Osteocyte (in vitro differentiated cells): ENCODE measurements at regions not wholly inside any gene's neighbourhood (a gene's known extent, or its start where the extent isn't known, plus 50 kb on each side); places are given as distances from the start of the nearest gene placed in this dataset.

Experiments used
- DNase-seq: peaks from one replicate; pipeline ENCODE4 v3.0.0; 2021; ENCODE audit warnings: mixed read lengths; ENCODE audit not compliant: unreplicated experiment; ENCODE audit errors: extremely low spot score
- H3K27ac Mint-ChIP-seq: one replicate; pipeline ENCODE4 v1.8.0; 2021; ENCODE audit warnings: mild to moderate bottlenecking, mixed read lengths; ENCODE audit not compliant: unreplicated experiment
- H3K27me3 Mint-ChIP-seq: one replicate; pipeline ENCODE4 v1.8.0; 2021; ENCODE audit warnings: mixed read lengths; ENCODE audit not compliant: unreplicated experiment
- H3K36me3 Mint-ChIP-seq: one replicate; pipeline ENCODE4 v1.8.0; 2021; ENCODE audit warnings: mixed read lengths; ENCODE audit not compliant: unreplicated experiment
- H3K4me1 Mint-ChIP-seq: one replicate; pipeline ENCODE4 v1.8.0; 2021; ENCODE audit warnings: mixed read lengths; ENCODE audit not compliant: unreplicated experiment
- H3K4me3 Mint-ChIP-seq: one replicate; pipeline ENCODE4 v1.8.0; 2021; ENCODE audit warnings: mild to moderate bottlenecking, moderate library complexity, mixed read lengths; ENCODE audit not compliant: unreplicated experiment
- H3K9me3 Mint-ChIP-seq: one replicate; pipeline ENCODE4 v1.8.0; 2021; ENCODE audit warnings: mixed read lengths; ENCODE audit not compliant: unreplicated experiment
- CTCF ChIP-seq: fragments of 200-600 bp; sonication (generic); IDR thresholded peaks from 2 replicates; pipeline ENCODE4 v1.5.0; 2021; ENCODE audit warnings: antibody characterized with exemption, mild to moderate bottlenecking, moderate library complexity

GRCh38 chr1:194277927-194278326 lies 1091.5 kb upstream of the B3GALT2 start:
- no peak for TF ChIP-seq CTCF
- Mint-ChIP-seq H3K27ac (no peak overlapping the region), H3K36me3 (peaks cover 2% of the 10 kb centered on the region), H3K4me3 (no peak overlapping the region), H3K4me1 (peaks cover 9% of the 10 kb centered on the region), H3K27me3 (no peaks in the 10 kb centered on the region), H3K9me3 (peaks cover 3% of the 10 kb centered on the region)
- no peak for DNase-seq

DNA sequence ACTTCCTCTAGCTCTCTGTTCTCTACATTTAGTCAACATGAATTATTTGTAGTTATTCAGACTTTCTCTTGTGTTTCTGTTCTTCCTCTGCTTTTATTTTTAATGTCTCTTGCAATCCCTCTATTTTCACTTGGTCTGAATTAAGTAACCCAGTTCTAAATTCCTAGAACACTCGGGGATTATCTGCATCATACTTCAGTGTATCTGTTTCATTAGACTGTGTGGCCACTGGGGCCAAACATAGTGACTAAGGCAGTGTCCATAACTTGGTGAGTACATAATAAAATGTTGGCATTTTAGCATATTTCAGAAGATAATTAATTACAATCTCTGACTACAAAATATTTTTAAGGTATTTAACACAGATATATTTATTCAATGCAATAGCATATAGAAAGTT lies 1087.2 kb upstream of the B3GALT2 start:
- Mint-ChIP-seq H3K9me3 (peaks cover 3% of the 10 kb centered on the region), H3K27ac (no peak overlapping the region), H3K36me3 (peaks cover 2% of the 10 kb centered on the region), H3K4me3 (no peak overlapping the region), H3K4me1 (peaks cover 9% of the 10 kb centered on the region), H3K27me3 (no peaks in the 10 kb centered on the region)
- DNase-seq: no peak
- TF ChIP-seq CTCF: no peak

- peaks cover 3% of the 10 kb centered on the region for H3K9me3 Mint-ChIP-seq
Observed at GRCh38 chr1:194268839-194269238, 1082.4 kb upstream of the B3GALT2 start.

GRCh38 chr1:194267021-194267420 lies 1080.6 kb upstream of the B3GALT2 start:
- Mint-ChIP-seq H3K9me3 (peaks cover 11% of the 10 kb centered on the region), H3K27ac (no peak overlapping the region), H3K4me1 (no peaks in the 10 kb centered on the region), H3K4me3 (no peak overlapping the region), H3K36me3 (no peaks in the 10 kb centered on the region), H3K27me3 (no peaks in the 10 kb centered on the region)
- TF ChIP-seq CTCF: no peak
- DNase-seq: no peak

More at GRCh38 chr1:194268839-194269238, 1082.4 kb upstream of the B3GALT2 start:
- H3K36me3 Mint-ChIP-seq: peaks cover 2% of the 10 kb centered on the region
- H3K27me3 Mint-ChIP-seq: no peaks in the 10 kb centered on the region
- TF ChIP-seq CTCF: no peak
- DNase-seq: no peak
- H3K27ac Mint-ChIP-seq: no peak overlapping the region
- H3K4me1 Mint-ChIP-seq: no peaks in the 10 kb centered on the region
- no peak overlapping the region for H3K4me3 Mint-ChIP-seq

DNA sequence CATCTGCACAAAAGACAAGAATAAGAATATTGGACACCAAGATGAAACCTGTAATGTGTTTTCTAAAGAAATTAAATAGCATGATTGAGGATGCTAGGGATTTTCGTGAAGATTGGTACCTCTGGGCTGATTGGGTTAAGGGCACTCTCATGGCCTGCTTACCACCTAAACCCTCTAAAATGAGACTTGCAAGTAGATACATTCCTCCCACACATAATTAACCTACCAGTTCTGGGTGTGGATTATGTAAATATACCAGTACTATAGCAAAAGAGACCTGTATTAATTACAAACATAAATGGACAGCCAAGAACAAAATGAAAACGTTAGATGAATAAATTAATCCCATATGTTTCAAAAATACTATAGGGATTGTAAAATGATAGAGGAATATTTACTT lies 1069.6 kb upstream of the B3GALT2 start:
- Mint-ChIP-seq H3K27ac (peak overlapping the region; percentile 20), H3K9me3 (no peaks in the 10 kb centered on the region)
- TF ChIP-seq CTCF: no peak

More for the DNA sequence above, 1069.6 kb upstream of the B3GALT2 start:
- no peak overlapping the region for H3K4me3 Mint-ChIP-seq
- H3K4me1 Mint-ChIP-seq: peaks cover 37% of the 10 kb centered on the region
- H3K27me3 Mint-ChIP-seq: no peaks in the 10 kb centered on the region
- DNase-seq: no peak
- H3K36me3 Mint-ChIP-seq: no peaks in the 10 kb centered on the region
